Iris pigment epithelial cell (primary cell): ENCODE measurements at regions not wholly inside any gene's neighbourhood (a gene's known extent, or its start where the extent isn't known, plus 50 kb on each side); places are given as distances from the start of the nearest gene placed in this dataset.

Source experiments
- DNase-seq: peaks from one replicate; pipeline ENCODE4 v3.0.0-alpha.2; 2011; ENCODE audit warnings: low read depth

- DNase-seq, result no peak
Observed at GRCh38 chr12:29879606-29880308, 96.0 kb upstream of the TMTC1 start.

GRCh38 chr12:29869946-29870345 is 86.2 kb upstream of the TMTC1 start:
- no peak for DNase-seq

GRCh38 chr12:29867823-29868222 is 84.1 kb upstream of the TMTC1 start:
- no peak for DNase-seq

GRCh38 chr12:29863665-29864064 is 79.9 kb upstream of the TMTC1 start:
- DNase-seq, result no peak

- no peak for DNase-seq
Observed at GRCh38 chr12:29858270-29858786, 74.6 kb upstream of the TMTC1 start.

- DNase-seq, result no peak
Observed at GRCh38 chr12:29847246-29847645, 63.5 kb upstream of the TMTC1 start.

GRCh38 chr12:29844667-29845066 is 60.9 kb upstream of the TMTC1 start:
- peak; percentile 10 for DNase-seq

GRCh38 chr12:29843036-29843435 is 59.3 kb upstream of the TMTC1 start:
- no peak for DNase-seq

- DNase-seq, result no peak
Observed at GRCh38 chr12:29838768-29839167, 55.0 kb upstream of the TMTC1 start.
